B cell (primary cell): ENCODE measurements at regions not wholly inside any gene's neighbourhood (a gene's known extent, or its start where the extent isn't known, plus 50 kb on each side); places are given as distances from the start of the nearest gene placed in this dataset.

Experiments
- ATAC-seq: fragments of 200-7000 bp; cut with Tn5 transposase; one replicate; pipeline ENCODE4 v1.10.0; 2021; ENCODE audit warnings: low read depth, mild to moderate bottlenecking, moderate number of reproducible peaks, moderate library complexity
- CTCF ChIA-PET: fragments of 350-600 bp; sonication (Branson Sonifier 250); formaldehyde crosslinking; loops from one replicate; lab custom pipeline; 2021; ENCODE audit warnings: antibody characterized with exemption, inconsistent platforms; lab: Charles Lee
- POLR2A ChIA-PET: fragments of 350-600 bp; sonication (Branson Sonifier 250); formaldehyde crosslinking; loops from one replicate; lab custom pipeline; 2021; ENCODE audit warnings: antibody characterized with exemption; lab: Charles Lee
- DNase-seq: peaks from one replicate; pipeline ENCODE4 v3.0.0; 2013
- H2AFZ ChIP-seq: 2 replicates; pipeline ENCODE4 v1.6.1; 2012; ENCODE audit warnings: mild to moderate bottlenecking, low read depth, low read length; ENCODE audit not compliant: insufficient read depth, poor library complexity, severe bottlenecking
- H3K27ac ChIP-seq, 2 donors: 1 replicate in 1 of 2; 2 replicates in 1 of 2; pipeline ENCODE4 v1.5.1; 2012 to 2013; ENCODE audit warnings: low read length in 2 of 2, mild to moderate bottlenecking in 2 of 2, moderate library complexity in 1 of 2
- H3K27me3 ChIP-seq, 4 experiments: fragments of 200-600 bp in 1 of 4; sonication (generic) in 1 of 4; replicated peaks in 1 of 4; 1 replicate in 2 of 4; 2 replicates in 2 of 4; pipeline versions ENCODE4 v1.6.1 to v1.7.0; 2013 to 2016; ENCODE audit warnings: low read length in 3 of 4, mild to moderate bottlenecking in 2 of 4, mixed read lengths in 1 of 4, moderate library complexity in 1 of 4; ENCODE audit not compliant: insufficient read depth in 4 of 4, control insufficient read depth in 3 of 4; ENCODE audit errors: control extremely low read depth in 1 of 4
- H3K36me3 ChIP-seq, 2 experiments: replicated peaks in 1 of 2; 1 replicate in 1 of 2; 2 replicates in 1 of 2; pipeline versions ENCODE4 v1.6.1 to v1.7.1; 2013; ENCODE audit warnings: low read length in 1 of 2; ENCODE audit not compliant: insufficient read depth in 2 of 2, control insufficient read depth in 1 of 2; ENCODE audit errors: control extremely low read depth in 1 of 2, extremely low read depth in 1 of 2
- H3K4me1 ChIP-seq, 2 donors: fragments of 200-600 bp in 1 of 2; sonication (generic) in 1 of 2; 1 replicate in 1 of 2; 2 replicates in 1 of 2; pipeline versions ENCODE4 v1.5.1 to v1.6.1; 2013 to 2017; ENCODE audit warnings: low read length in 2 of 2; ENCODE audit not compliant: control insufficient read depth in 2 of 2, insufficient read depth in 2 of 2
- H3K4me2 ChIP-seq: replicated peaks from 2 replicates; pipeline ENCODE3; 2012; ENCODE audit warnings: mild to moderate bottlenecking, low read depth, low read length; ENCODE audit not compliant: poor library complexity, severe bottlenecking
- H3K4me3 ChIP-seq, 5 experiments: fragments of 200-600 bp in 1 of 5; sonication (generic) in 1 of 5; 1 replicate in 3 of 5; 2 replicates in 2 of 5; pipeline versions ENCODE4 v1.5.1 to v1.7.0; 2011 to 2016; ENCODE audit warnings: low read length in 4 of 5, mild to moderate bottlenecking in 4 of 5, low read depth in 2 of 5, control low read depth in 1 of 5, moderate library complexity in 1 of 5; ENCODE audit not compliant: insufficient read depth in 1 of 5; ENCODE audit errors: control extremely low read depth in 1 of 5, extremely low read depth in 1 of 5
- H3K79me2 ChIP-seq: fragments of 200-600 bp; sonication (generic); one replicate; pipeline ENCODE4 v1.6.0; 2016; ENCODE audit warnings: low read length; ENCODE audit not compliant: control insufficient read depth, insufficient read depth
- H3K9ac ChIP-seq: fragments of 200-600 bp; sonication (generic); 2 replicates; pipeline ENCODE4 v1.6.1; 2017; ENCODE audit warnings: mild to moderate bottlenecking, low read length, moderate library complexity
- H3K9me3 ChIP-seq, 3 donors: one replicate each; pipeline versions ENCODE4 v1.6.1 to v1.7.1; 2013; ENCODE audit warnings: low read length in 2 of 3; ENCODE audit not compliant: control insufficient read depth in 2 of 3, insufficient read depth in 1 of 3; ENCODE audit errors: control extremely low read depth in 1 of 3
- H4K20me1 ChIP-seq: 2 replicates; pipeline ENCODE4 v1.6.0; 2012; ENCODE audit warnings: mild to moderate bottlenecking, low read length; ENCODE audit not compliant: insufficient read depth, control insufficient read depth, poor library complexity, severe bottlenecking
- H3K27ac Mint-ChIP-seq: one replicate; pipeline ENCODE4 v1.8.0; 2021; ENCODE audit warnings: mixed read lengths
- H3K27me3 Mint-ChIP-seq: one replicate; pipeline ENCODE4 v1.8.0; 2021; ENCODE audit warnings: mixed read lengths
- H3K4me1 Mint-ChIP-seq: one replicate; pipeline ENCODE4 v1.8.0; 2021; ENCODE audit warnings: mixed read lengths
- H3K4me3 Mint-ChIP-seq: one replicate; pipeline ENCODE4 v1.8.0; 2021; ENCODE audit warnings: mixed read lengths
- H3K9me3 Mint-ChIP-seq: one replicate; pipeline ENCODE4 v1.8.0; 2022; ENCODE audit warnings: mixed read lengths; ENCODE audit not compliant: insufficient read depth
- EZH2 ChIP-seq: IDR thresholded peaks from 2 replicates; pipeline ENCODE4 v1.6.1; 2012; ENCODE audit warnings: borderline replicate concordance, low read depth, mild to moderate bottlenecking, moderate library complexity, low read length; ENCODE audit not compliant: insufficient read depth, poor library complexity, severe bottlenecking
- WGBS: methylation state at CpG from one replicate; pipeline ENCODE4 v1.1.5; 2013; ENCODE audit warnings: missing lambda C conversion rate; ENCODE audit not compliant: insufficient coverage; 5-methylcytosine and 5-hydroxymethylcytosine counted together
- intact Hi-C: fragments of 100-400 bp; cut with micrococcal nuclease; formaldehyde crosslinking; loops from one replicate; pipeline ENCODE4 v1.10.0; 2022
- TF ChIP-seq, protein P1 (sequence below): fragments of 200-600 bp; IDR thresholded peaks from one replicate; pipeline ENCODE4 v1.8.0; 2022; ENCODE audit warnings: antibody characterized with exemption, mild to moderate bottlenecking

DNA sequence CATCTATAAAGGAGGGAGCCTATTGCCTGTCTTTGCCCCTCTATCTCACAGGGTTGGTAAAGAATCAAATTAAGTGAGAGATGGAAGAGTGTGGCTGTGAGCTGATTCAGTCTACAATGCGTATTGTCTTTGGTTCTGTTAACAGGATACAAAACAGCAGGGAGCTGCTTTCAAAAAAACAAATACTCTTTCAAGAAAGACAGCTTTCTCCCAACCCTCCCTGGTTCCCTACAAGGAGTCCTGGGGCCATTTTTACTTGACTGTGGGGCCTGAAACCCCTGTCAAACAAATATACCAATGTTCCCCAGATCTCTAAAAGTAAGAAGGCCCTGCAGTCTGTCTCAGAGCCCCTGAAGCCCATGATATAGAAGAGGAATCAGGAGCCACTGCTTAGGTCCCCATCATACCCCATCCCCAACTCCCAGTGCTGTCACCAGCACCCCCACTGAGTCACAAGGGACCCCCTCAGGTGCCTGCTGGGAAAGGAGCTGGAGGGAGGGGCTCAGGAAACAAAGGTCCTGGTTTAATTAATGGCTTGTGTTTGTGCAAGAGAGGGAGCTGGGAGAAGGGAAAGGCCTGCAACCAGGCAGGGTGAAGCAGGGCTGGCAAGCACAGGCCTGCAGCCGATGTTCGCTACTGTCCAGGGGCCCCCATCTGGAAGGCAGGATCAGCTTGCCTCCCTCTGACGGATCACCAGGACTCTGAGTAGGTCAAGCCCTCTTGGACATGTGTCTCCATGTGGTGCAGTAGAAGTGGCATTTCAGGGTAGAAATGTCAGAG, 182.0 kb upstream of the GHITM start:
- intact Hi-C loops = no loop called here
- H3K9me3 Mint-ChIP-seq = peaks cover 4% of the 10 kb centered on the region
- Histone ChIP-seq H3K9ac (no peak overlapping the region), H4K20me1 (no peaks in the 10 kb centered on the region), H3K27ac (no peak overlapping the region), H3K79me2 (no peaks in the 10 kb centered on the region), H3K9me3 (peaks cover 0 to 5% (median 0%) of the 10 kb centered on the region in 3 donors), H3K4me2 (no peak overlapping the region), H3K27me3 (no peaks in the 10 kb centered on the region), H2AFZ (no peak overlapping the region), H3K4me1 (no peaks in the 10 kb centered on the region), H3K36me3 (no peaks in the 10 kb centered on the region), H3K4me3 (no peak overlapping the region)
- DNase-seq (no peak), ATAC-seq (no peak)
- no peak overlapping the region for H3K27ac Mint-ChIP-seq
- no peaks in the 10 kb centered on the region for H3K4me1 Mint-ChIP-seq
- CTCF ChIA-PET = no interaction called here
- peaks cover 7% of the 10 kb centered on the region for H3K27me3 Mint-ChIP-seq
- no peak for TF ChIP-seq EZH2
- TF ChIP-seq, protein P1, sequence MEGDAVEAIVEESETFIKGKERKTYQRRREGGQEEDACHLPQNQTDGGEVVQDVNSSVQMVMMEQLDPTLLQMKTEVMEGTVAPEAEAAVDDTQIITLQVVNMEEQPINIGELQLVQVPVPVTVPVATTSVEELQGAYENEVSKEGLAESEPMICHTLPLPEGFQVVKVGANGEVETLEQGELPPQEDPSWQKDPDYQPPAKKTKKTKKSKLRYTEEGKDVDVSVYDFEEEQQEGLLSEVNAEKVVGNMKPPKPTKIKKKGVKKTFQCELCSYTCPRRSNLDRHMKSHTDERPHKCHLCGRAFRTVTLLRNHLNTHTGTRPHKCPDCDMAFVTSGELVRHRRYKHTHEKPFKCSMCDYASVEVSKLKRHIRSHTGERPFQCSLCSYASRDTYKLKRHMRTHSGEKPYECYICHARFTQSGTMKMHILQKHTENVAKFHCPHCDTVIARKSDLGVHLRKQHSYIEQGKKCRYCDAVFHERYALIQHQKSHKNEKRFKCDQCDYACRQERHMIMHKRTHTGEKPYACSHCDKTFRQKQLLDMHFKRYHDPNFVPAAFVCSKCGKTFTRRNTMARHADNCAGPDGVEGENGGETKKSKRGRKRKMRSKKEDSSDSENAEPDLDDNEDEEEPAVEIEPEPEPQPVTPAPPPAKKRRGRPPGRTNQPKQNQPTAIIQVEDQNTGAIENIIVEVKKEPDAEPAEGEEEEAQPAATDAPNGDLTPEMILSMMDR = no peak
- H3K4me3 Mint-ChIP-seq = no peak overlapping the region
- POLR2A ChIA-PET = no interaction called here
- WGBS = 83% methylated on average over 4 of the region's 4 CpGs

DNA sequence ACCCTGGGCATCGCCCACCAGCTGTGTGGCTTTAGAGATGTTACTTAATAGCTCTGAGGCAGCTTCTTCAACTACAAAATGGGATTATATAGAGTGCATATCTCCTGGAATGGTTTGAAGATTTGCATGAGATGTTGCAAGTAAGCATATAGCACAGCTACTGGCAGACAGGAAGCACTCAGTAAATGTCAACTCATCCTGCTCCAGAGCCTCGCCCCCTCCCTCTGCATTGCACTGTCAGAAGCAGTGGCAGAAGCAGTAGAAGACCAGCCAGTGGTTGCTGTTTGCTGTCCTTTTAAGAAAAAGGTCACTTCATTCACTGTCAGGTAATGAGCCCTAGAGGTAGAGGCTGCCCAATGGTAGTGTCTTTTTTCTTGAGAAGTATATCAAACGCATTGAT, 180.0 kb upstream of the GHITM start:
- WGBS = 80% methylated on average over 2 of the region's 3 CpGs
- H3K27ac Mint-ChIP-seq = no peak overlapping the region
- CTCF ChIA-PET = no interaction called here
- Histone ChIP-seq H3K9me3 (peaks cover 0 to 5% (median 0%) of the 10 kb centered on the region in 3 donors), H3K36me3 (no peaks in the 10 kb centered on the region), H3K4me2 (no peak overlapping the region), H3K4me3 (no peak overlapping the region), H3K4me1 (no peaks in the 10 kb centered on the region), H3K79me2 (no peaks in the 10 kb centered on the region), H2AFZ (no peak overlapping the region), H4K20me1 (no peaks in the 10 kb centered on the region), H3K9ac (no peak overlapping the region), H3K27ac (no peak overlapping the region), H3K27me3 (no peaks in the 10 kb centered on the region)
- intact Hi-C loops = no loop called here
- POLR2A ChIA-PET = no interaction called here
- H3K4me3 Mint-ChIP-seq = no peak overlapping the region
- TF ChIP-seq, protein P1 = no peak
- TF ChIP-seq EZH2 = no peak
- no peaks in the 10 kb centered on the region for H3K4me1 Mint-ChIP-seq
- H3K27me3 Mint-ChIP-seq = no peaks in the 10 kb centered on the region
- DNase-seq = no peak
- H3K9me3 Mint-ChIP-seq = no peaks in the 10 kb centered on the region
- ATAC-seq = no peak
